ENCODE measurements at regions not wholly inside any gene's neighbourhood (a gene's known extent, or its start where the extent isn't known, plus 50 kb on each side); places are given as distances from the start of the nearest gene placed in this dataset.

- no peak for DNase-seq (ENCODE audit: low read depth in 2 of 2)
- H3K9ac ChIP-seq (ENCODE audit: insufficient read depth, low read length), result no peak overlapping the region
- no peaks in the 10 kb centered on the region for H3K4me1 ChIP-seq (ENCODE audit: control insufficient read depth, extremely low read depth, insufficient read depth, low read length)
- no peaks in the 10 kb centered on the region for H3K9me3 ChIP-seq (ENCODE audit: control insufficient read depth, insufficient read depth, low read depth, low read length)
- no peaks in the 10 kb centered on the region for H3K36me3 ChIP-seq (ENCODE audit: control insufficient read depth, insufficient read depth, low read length)
- no peak overlapping the region for H3K27ac ChIP-seq (ENCODE audit: insufficient read depth, low read length)
- H2AFZ ChIP-seq (ENCODE audit: low read length), result no peak overlapping the region
- no peaks in the 10 kb centered on the region for H3K27me3 ChIP-seq (ENCODE audit: control insufficient read depth, insufficient read depth, low read length)
- H3K4me2 ChIP-seq (ENCODE audit: extremely low read depth, insufficient read depth, low read length), result no peak overlapping the region
- no peaks in the 10 kb centered on the region for H3K79me2 ChIP-seq (ENCODE audit: control insufficient read depth, insufficient read depth, low read length)
- no peak overlapping the region for H3K4me3 ChIP-seq (replicated peaks in 1 of 4; ENCODE audit: control extremely low read depth in 1 of 4, insufficient read depth in 1 of 4, low read depth in 3 of 4, low read length in 4 of 4)
- H4K20me1 ChIP-seq (ENCODE audit: control insufficient read depth, extremely low read depth, insufficient read depth, low read length), result no peaks in the 10 kb centered on the region
- TF ChIP-seq, protein P1, sequence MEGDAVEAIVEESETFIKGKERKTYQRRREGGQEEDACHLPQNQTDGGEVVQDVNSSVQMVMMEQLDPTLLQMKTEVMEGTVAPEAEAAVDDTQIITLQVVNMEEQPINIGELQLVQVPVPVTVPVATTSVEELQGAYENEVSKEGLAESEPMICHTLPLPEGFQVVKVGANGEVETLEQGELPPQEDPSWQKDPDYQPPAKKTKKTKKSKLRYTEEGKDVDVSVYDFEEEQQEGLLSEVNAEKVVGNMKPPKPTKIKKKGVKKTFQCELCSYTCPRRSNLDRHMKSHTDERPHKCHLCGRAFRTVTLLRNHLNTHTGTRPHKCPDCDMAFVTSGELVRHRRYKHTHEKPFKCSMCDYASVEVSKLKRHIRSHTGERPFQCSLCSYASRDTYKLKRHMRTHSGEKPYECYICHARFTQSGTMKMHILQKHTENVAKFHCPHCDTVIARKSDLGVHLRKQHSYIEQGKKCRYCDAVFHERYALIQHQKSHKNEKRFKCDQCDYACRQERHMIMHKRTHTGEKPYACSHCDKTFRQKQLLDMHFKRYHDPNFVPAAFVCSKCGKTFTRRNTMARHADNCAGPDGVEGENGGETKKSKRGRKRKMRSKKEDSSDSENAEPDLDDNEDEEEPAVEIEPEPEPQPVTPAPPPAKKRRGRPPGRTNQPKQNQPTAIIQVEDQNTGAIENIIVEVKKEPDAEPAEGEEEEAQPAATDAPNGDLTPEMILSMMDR (conservative IDR thresholded peaks at IDR 0.05 in 1 of 2, IDR thresholded peaks at IDR 0.05 in 1 of 2; ENCODE audit: low read depth in 1 of 2, low read length in 2 of 2), result no peak
- no peak for TF ChIP-seq EZH2 (IDR thresholded peaks at IDR 0.05; ENCODE audit: low read length, missing control alignments)
These were observed 233.5 kb downstream of the TMEM26 start for GRCh38 chr10:61219696-61220095.

DNA sequence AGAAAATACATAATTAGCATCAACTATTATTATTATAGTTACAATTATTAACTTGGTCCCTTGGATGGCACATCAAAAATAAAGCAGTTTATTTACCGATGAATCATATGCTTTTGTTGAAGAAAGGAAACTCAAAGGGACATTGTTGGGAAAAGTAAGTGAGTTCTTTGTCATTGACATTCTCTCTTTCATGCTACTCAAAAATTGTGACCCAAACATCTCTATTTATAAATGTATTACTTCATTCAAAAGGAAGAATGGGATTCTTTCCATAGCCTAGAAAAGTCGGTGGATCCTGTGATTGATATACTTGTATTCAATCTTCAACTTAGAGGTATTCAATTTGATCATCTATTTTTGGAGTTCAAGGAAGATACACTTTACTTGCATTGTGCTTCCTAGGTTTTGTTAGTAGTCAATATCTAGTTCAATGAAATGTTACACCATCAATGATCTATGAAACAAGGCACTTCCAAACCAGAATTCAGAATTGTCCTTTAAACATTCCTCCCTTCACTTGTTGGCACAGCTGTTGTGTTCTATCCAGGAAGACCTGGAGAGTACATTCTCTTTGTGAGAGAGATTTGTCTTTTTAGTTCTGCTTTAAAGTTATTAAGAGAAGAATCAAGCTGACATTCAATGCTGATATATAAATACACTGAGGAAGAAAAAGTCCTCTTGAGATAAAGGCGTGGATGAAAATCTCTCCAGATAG is 235.2 kb downstream of the TMEM26 start:
- no peak overlapping the region for H3K27ac ChIP-seq (ENCODE audit: insufficient read depth, low read length)
- TF ChIP-seq, protein P1 (conservative IDR thresholded peaks at IDR 0.05 in 1 of 2, IDR thresholded peaks at IDR 0.05 in 1 of 2; ENCODE audit: low read depth in 1 of 2, low read length in 2 of 2), result no peak
- no peaks in the 10 kb centered on the region for H3K36me3 ChIP-seq (ENCODE audit: control insufficient read depth, insufficient read depth, low read length)
- H4K20me1 ChIP-seq (ENCODE audit: control insufficient read depth, extremely low read depth, insufficient read depth, low read length), result no peaks in the 10 kb centered on the region
- H3K79me2 ChIP-seq (ENCODE audit: control insufficient read depth, insufficient read depth, low read length), result no peaks in the 10 kb centered on the region
- H3K27me3 ChIP-seq (ENCODE audit: control insufficient read depth, insufficient read depth, low read length), result no peaks in the 10 kb centered on the region
- no peak overlapping the region for H2AFZ ChIP-seq (ENCODE audit: low read length)
- DNase-seq (ENCODE audit: low read depth in 2 of 2), result no peak
- no peak overlapping the region for H3K9ac ChIP-seq (ENCODE audit: insufficient read depth, low read length)
- H3K4me3 ChIP-seq (replicated peaks in 1 of 4; ENCODE audit: control extremely low read depth in 1 of 4, insufficient read depth in 1 of 4, low read depth in 3 of 4, low read length in 4 of 4), result no peak overlapping the region
- H3K4me1 ChIP-seq (ENCODE audit: control insufficient read depth, extremely low read depth, insufficient read depth, low read length), result no peaks in the 10 kb centered on the region
- H3K4me2 ChIP-seq (ENCODE audit: extremely low read depth, insufficient read depth, low read length), result no peak overlapping the region
- no peaks in the 10 kb centered on the region for H3K9me3 ChIP-seq (ENCODE audit: control insufficient read depth, insufficient read depth, low read depth, low read length)

- H3K27me3 ChIP-seq (ENCODE audit: control insufficient read depth, insufficient read depth, low read length), result no peaks in the 10 kb centered on the region
- no peaks in the 10 kb centered on the region for H3K4me1 ChIP-seq (ENCODE audit: control insufficient read depth, extremely low read depth, insufficient read depth, low read length)
- no peak overlapping the region for H2AFZ ChIP-seq (ENCODE audit: low read length)
- DNase-seq (ENCODE audit: low read depth in 2 of 2), result peak in 1 of 2 donors; percentile 1
- H3K4me2 ChIP-seq (ENCODE audit: extremely low read depth, insufficient read depth, low read length), result no peak overlapping the region
- H3K9ac ChIP-seq (ENCODE audit: insufficient read depth, low read length), result no peak overlapping the region
- no peaks in the 10 kb centered on the region for H3K36me3 ChIP-seq (ENCODE audit: control insufficient read depth, insufficient read depth, low read length)
- H4K20me1 ChIP-seq (ENCODE audit: control insufficient read depth, extremely low read depth, insufficient read depth, low read length), result no peaks in the 10 kb centered on the region
- TF ChIP-seq, protein P1 (conservative IDR thresholded peaks at IDR 0.05 in 1 of 2, IDR thresholded peaks at IDR 0.05 in 1 of 2; ENCODE audit: low read depth in 1 of 2, low read length in 2 of 2), result no peak
- no peak for TF ChIP-seq EZH2 (IDR thresholded peaks at IDR 0.05; ENCODE audit: low read length, missing control alignments)
- H3K27ac ChIP-seq (ENCODE audit: insufficient read depth, low read length), result no peak overlapping the region
- H3K9me3 ChIP-seq (ENCODE audit: control insufficient read depth, insufficient read depth, low read depth, low read length), result no peaks in the 10 kb centered on the region
- no peak overlapping the region for H3K4me3 ChIP-seq (replicated peaks in 1 of 4; ENCODE audit: control extremely low read depth in 1 of 4, insufficient read depth in 1 of 4, low read depth in 3 of 4, low read length in 4 of 4)
- H3K79me2 ChIP-seq (ENCODE audit: control insufficient read depth, insufficient read depth, low read length), result no peaks in the 10 kb centered on the region
These were observed 237.9 kb downstream of the TMEM26 start for GRCh38 chr10:61215246-61215645.

All from fibroblast of lung (primary cell).